GM19452 (cell line): ENCODE measurements at regions not wholly inside any gene's neighbourhood (a gene's known extent, or its start where the extent isn't known, plus 50 kb on each side); places are given as distances from the start of the nearest gene placed in this dataset.

Experiments used
- ATAC-seq: cut with Tn5 transposase; IDR thresholded peaks from one replicate; pipeline ENCODE4 v1.9.1; 2021; ENCODE audit not compliant: unreplicated experiment

- no peak for ATAC-seq
These were observed 59.5 kb downstream of the PTGS2 start for GRCh38 chr1:186620566-186621350.

GRCh38 chr1:186618401-186619170 is 61.6 kb downstream of the PTGS2 start:
- peak; percentile 98 for ATAC-seq

GRCh38 chr1:186617926-186618325 is 62.3 kb downstream of the PTGS2 start:
- ATAC-seq = no peak

GRCh38 chr1:186616511-186616910 is 63.7 kb downstream of the PTGS2 start:
- no peak for ATAC-seq

- ATAC-seq = no peak
These were observed 64.9 kb downstream of the PTGS2 start for GRCh38 chr1:186615332-186615731.

- ATAC-seq = no peak
These were observed 69.1 kb downstream of the PTGS2 start for GRCh38 chr1:186611156-186611555.

- ATAC-seq = no peak
These were observed 71.0 kb downstream of the PTGS2 start for GRCh38 chr1:186609183-186609582.

- peak; percentile 67 for ATAC-seq
These were observed 74.4 kb downstream of the PTGS2 start for GRCh38 chr1:186605762-186606350.

GRCh38 chr1:186595969-186596368 is 84.3 kb downstream of the PTGS2 start:
- no peak for ATAC-seq

- no peak for ATAC-seq
These were observed 101.8 kb downstream of the PTGS2 start for GRCh38 chr1:186578325-186579016.

GRCh38 chr1:186577633-186578032 is 102.6 kb downstream of the PTGS2 start:
- no peak for ATAC-seq

GRCh38 chr1:186577216-186577615 is 103.0 kb downstream of the PTGS2 start:
- no peak for ATAC-seq

- ATAC-seq = no peak
These were observed 104.9 kb downstream of the PTGS2 start for GRCh38 chr1:186575348-186575747.

- ATAC-seq = no peak
These were observed 105.3 kb downstream of the PTGS2 start for GRCh38 chr1:186574926-186575325.

GRCh38 chr1:186572509-186572908 is 107.7 kb downstream of the PTGS2 start:
- ATAC-seq = no peak

GRCh38 chr1:186571771-186572170 is 108.5 kb downstream of the PTGS2 start:
- no peak for ATAC-seq

- ATAC-seq = no peak
These were observed 108.9 kb upstream of the PDC start for GRCh38 chr1:186569856-186570255.

GRCh38 chr1:186568221-186568620 is 107.3 kb upstream of the PDC start:
- no peak for ATAC-seq

GRCh38 chr1:186566140-186566855 is 105.4 kb upstream of the PDC start:
- ATAC-seq = no peak

GRCh38 chr1:186564582-186564981 is 103.7 kb upstream of the PDC start:
- ATAC-seq = no peak
